ENCODE measurements at regions not wholly inside any gene's neighbourhood (a gene's known extent, or its start where the extent isn't known, plus 50 kb on each side); places are given as distances from the start of the nearest gene placed in this dataset.

- TF ChIP-seq EP300 (IDR thresholded peaks at IDR 0.05; ENCODE audit: borderline replicate concordance) (no peak), EGR1 (IDR thresholded peaks at IDR 0.05) (no peak), MAX (IDR thresholded peaks at IDR 0.05) (no peak), NFIC (IDR thresholded peaks at IDR 0.05) (no peak), ZBTB7A (IDR thresholded peaks at IDR 0.05; ENCODE audit: low read depth) (no peak)
- TF ChIP-seq, protein P1, sequence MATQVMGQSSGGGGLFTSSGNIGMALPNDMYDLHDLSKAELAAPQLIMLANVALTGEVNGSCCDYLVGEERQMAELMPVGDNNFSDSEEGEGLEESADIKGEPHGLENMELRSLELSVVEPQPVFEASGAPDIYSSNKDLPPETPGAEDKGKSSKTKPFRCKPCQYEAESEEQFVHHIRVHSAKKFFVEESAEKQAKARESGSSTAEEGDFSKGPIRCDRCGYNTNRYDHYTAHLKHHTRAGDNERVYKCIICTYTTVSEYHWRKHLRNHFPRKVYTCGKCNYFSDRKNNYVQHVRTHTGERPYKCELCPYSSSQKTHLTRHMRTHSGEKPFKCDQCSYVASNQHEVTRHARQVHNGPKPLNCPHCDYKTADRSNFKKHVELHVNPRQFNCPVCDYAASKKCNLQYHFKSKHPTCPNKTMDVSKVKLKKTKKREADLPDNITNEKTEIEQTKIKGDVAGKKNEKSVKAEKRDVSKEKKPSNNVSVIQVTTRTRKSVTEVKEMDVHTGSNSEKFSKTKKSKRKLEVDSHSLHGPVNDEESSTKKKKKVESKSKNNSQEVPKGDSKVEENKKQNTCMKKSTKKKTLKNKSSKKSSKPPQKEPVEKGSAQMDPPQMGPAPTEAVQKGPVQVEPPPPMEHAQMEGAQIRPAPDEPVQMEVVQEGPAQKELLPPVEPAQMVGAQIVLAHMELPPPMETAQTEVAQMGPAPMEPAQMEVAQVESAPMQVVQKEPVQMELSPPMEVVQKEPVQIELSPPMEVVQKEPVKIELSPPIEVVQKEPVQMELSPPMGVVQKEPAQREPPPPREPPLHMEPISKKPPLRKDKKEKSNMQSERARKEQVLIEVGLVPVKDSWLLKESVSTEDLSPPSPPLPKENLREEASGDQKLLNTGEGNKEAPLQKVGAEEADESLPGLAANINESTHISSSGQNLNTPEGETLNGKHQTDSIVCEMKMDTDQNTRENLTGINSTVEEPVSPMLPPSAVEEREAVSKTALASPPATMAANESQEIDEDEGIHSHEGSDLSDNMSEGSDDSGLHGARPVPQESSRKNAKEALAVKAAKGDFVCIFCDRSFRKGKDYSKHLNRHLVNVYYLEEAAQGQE (IDR thresholded peaks at IDR 0.05; ENCODE audit: low read depth) = no peak
Measured at GRCh38 chr7:156438011-156438410, 202.6 kb upstream of the RNF32 start.

GRCh38 chr7:156437021-156437614, 203.5 kb upstream of the RNF32 start:
- TF ChIP-seq, protein P1 (IDR thresholded peaks at IDR 0.05; ENCODE audit: low read depth) = no peak

DNA sequence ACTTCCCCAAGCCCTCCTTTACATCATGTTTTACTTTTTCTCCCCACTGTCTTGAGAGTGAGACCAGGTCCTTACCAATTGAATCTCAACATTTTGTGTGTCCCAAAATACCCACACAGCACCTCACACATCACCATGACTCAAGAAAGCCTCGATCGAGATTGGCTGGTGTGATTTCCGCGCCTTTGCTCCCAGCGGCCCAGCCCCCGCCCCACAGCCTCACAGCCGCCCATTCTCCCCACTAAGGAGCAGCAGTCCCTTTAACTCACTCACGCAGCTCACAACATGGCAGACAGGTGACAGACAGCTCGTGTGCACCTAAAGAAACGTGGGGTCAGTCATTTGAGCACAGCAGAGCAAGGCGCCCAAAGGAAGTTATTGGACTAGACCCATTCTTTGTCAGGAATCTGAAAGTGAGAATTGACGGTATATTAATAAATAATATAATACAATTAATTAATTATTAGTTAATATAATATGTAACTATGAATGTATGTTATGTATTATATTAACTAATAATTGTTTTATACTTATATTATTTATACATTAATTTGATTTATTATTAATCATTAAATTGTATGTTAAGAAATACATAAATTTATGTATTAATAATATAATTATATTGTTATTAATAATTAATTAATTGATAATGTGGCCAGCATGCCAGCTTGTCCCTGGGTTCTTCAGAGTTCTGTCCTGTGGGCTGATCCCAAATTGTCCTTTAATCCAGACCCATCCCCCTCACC, 204.9 kb upstream of the RNF32 start:
- no peak for TF ChIP-seq YY1 (IDR thresholded peaks at IDR 0.05; ENCODE audit: low read depth)

DNA sequence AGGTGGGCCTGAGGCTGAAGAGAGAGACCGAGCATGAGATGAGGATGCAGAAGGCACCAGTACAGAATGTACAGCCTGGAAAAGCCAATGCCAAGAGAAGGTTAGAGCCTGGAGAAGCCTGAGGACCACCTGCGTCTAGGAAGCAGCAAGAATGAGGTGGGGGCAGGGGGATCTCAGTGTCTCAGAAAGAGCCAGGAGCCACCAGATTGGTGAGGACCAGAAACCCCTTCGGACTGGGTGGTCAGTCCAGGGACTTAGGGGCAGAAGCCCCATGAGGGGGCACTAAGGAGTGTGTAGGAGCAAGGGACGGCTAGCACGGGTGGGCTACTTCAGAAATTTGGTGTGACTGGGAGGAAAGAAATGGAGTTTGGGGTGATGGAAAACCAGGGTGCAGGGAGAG, 205.9 kb upstream of the RNF32 start:
- TF ChIP-seq FOXM1 (IDR thresholded peaks at IDR 0.05; ENCODE audit: borderline replicate concordance, low read depth) (no peak), ZBTB7A (IDR thresholded peaks at IDR 0.05; ENCODE audit: low read depth) (no peak), CREB1 (IDR thresholded peaks at IDR 0.05; ENCODE audit: low read depth) (no peak), MAX (IDR thresholded peaks at IDR 0.05) (no peak), CEBPB (IDR thresholded peaks at IDR 0.05) (no peak), TCF12 (IDR thresholded peaks at IDR 0.05; ENCODE audit: low read depth) (no peak), EGR1 (IDR thresholded peaks at IDR 0.05) (no peak), NFIC (IDR thresholded peaks at IDR 0.05) (no peak), EP300 (IDR thresholded peaks at IDR 0.05; ENCODE audit: borderline replicate concordance) (no peak), TEAD4 (IDR thresholded peaks at IDR 0.05) (no peak)

- no peak for TF ChIP-seq CEBPB (IDR thresholded peaks at IDR 0.05)
- no peak for TF ChIP-seq ZBTB7A (IDR thresholded peaks at IDR 0.05; ENCODE audit: low read depth)
- TF ChIP-seq USF1 (IDR thresholded peaks at IDR 0.05) = no peak
- no peak for TF ChIP-seq CREB1 (IDR thresholded peaks at IDR 0.05; ENCODE audit: low read depth)
- no peak for TF ChIP-seq FOXM1 (IDR thresholded peaks at IDR 0.05; ENCODE audit: borderline replicate concordance, low read depth)
- no peak for TF ChIP-seq EP300 (IDR thresholded peaks at IDR 0.05; ENCODE audit: borderline replicate concordance)
- no peak for TF ChIP-seq RAD21 (IDR thresholded peaks at IDR 0.05; ENCODE audit: low read depth)
- no peak for TF ChIP-seq EGR1 (IDR thresholded peaks at IDR 0.05)
- no peak for TF ChIP-seq TEAD4 (IDR thresholded peaks at IDR 0.05)
- TF ChIP-seq TCF12 (IDR thresholded peaks at IDR 0.05; ENCODE audit: low read depth) = no peak
- TF ChIP-seq NFIC (IDR thresholded peaks at IDR 0.05) = no peak
- no peak for TF ChIP-seq TAF1 (IDR thresholded peaks at IDR 0.05; ENCODE audit: low read depth)
- TF ChIP-seq MAX (IDR thresholded peaks at IDR 0.05) = no peak
- TF ChIP-seq, protein P1 (IDR thresholded peaks at IDR 0.05; ENCODE audit: low read depth) = no peak
- no peak for TF ChIP-seq YY1 (IDR thresholded peaks at IDR 0.05; ENCODE audit: low read depth)
Measured at GRCh38 chr7:156432018-156432417, 208.6 kb upstream of the RNF32 start.

Measured in Ishikawa (cell line).